Astrocyte (in vitro differentiated cells and primary cell): ENCODE measurements at regions not wholly inside any gene's neighbourhood (a gene's known extent, or its start where the extent isn't known, plus 50 kb on each side); places are given as distances from the start of the nearest gene placed in this dataset.

Experiments
- CTCF ChIP-seq: IDR thresholded peaks from 2 replicates; pipeline ENCODE4 v1.5.1; 2011; ENCODE audit warnings: low read depth, mild to moderate bottlenecking, inconsistent platforms, low read length, moderate library complexity; ENCODE audit not compliant: insufficient read depth
- EZH2 ChIP-seq: IDR thresholded peaks from 2 replicates; pipeline ENCODE4 v1.6.1; 2012; ENCODE audit warnings: mild to moderate bottlenecking, low read length, inconsistent platforms; ENCODE audit not compliant: insufficient read depth

GRCh38 chr9:129276486-129277230 is 98.6 kb upstream of the IER5L start:
- no peak for TF ChIP-seq CTCF
- TF ChIP-seq EZH2, result no peak
